GM19455 (cell line): ENCODE measurements at regions not wholly inside any gene's neighbourhood (a gene's known extent, or its start where the extent isn't known, plus 50 kb on each side); places are given as distances from the start of the nearest gene placed in this dataset.

Experiments used
- ATAC-seq: cut with Tn5 transposase; IDR thresholded peaks from one replicate; pipeline ENCODE4 v1.9.1; 2021; ENCODE audit not compliant: unreplicated experiment

GRCh38 chr18:22542406-22542835 lies 124.7 kb upstream of the CTAGE1 start:
- ATAC-seq = no peak

GRCh38 chr18:22543769-22544168 lies 126.1 kb upstream of the CTAGE1 start:
- no peak for ATAC-seq

- ATAC-seq = no peak
Measured at GRCh38 chr18:22544626-22545025, 126.9 kb upstream of the CTAGE1 start.

- no peak for ATAC-seq
Measured at GRCh38 chr18:22545066-22545760, 127.5 kb upstream of the CTAGE1 start.

GRCh38 chr18:22546905-22547570 lies 129.3 kb upstream of the CTAGE1 start:
- ATAC-seq = no peak

GRCh38 chr18:22547807-22548561 lies 130.3 kb upstream of the CTAGE1 start:
- no peak for ATAC-seq

- ATAC-seq = no peak
Measured at GRCh38 chr18:22549260-22549937, 131.7 kb upstream of the CTAGE1 start.

- no peak for ATAC-seq
Measured at GRCh38 chr18:22550366-22550765, 132.7 kb upstream of the CTAGE1 start.

- no peak for ATAC-seq
Measured at GRCh38 chr18:22550861-22551260, 133.1 kb upstream of the CTAGE1 start.

- ATAC-seq = no peak
Measured at GRCh38 chr18:22551536-22552151, 133.9 kb upstream of the CTAGE1 start.

GRCh38 chr18:22552254-22552653 lies 134.5 kb upstream of the CTAGE1 start:
- no peak for ATAC-seq

- no peak for ATAC-seq
Measured at GRCh38 chr18:22552899-22553460, 135.3 kb upstream of the CTAGE1 start.

GRCh38 chr18:22556222-22557167 lies 138.8 kb upstream of the CTAGE1 start:
- ATAC-seq = no peak

- ATAC-seq = no peak
Measured at GRCh38 chr18:22557168-22557941, 139.6 kb upstream of the CTAGE1 start.

- ATAC-seq = no peak
Measured at GRCh38 chr18:22558945-22559385, 141.2 kb upstream of the CTAGE1 start.

- ATAC-seq = no peak
Measured at GRCh38 chr18:22559414-22560274, 141.9 kb upstream of the CTAGE1 start.

GRCh38 chr18:22560275-22560610 lies 142.5 kb upstream of the CTAGE1 start:
- no peak for ATAC-seq

- no peak for ATAC-seq
Measured at GRCh38 chr18:22560797-22561196, 143.1 kb upstream of the CTAGE1 start.
